HCT116 (cell line): ENCODE measurements at regions not wholly inside any gene's neighbourhood (a gene's known extent, or its start where the extent isn't known, plus 50 kb on each side); places are given as distances from the start of the nearest gene placed in this dataset.
"Not testable (repeated sequence)": the region's sequence is repeated elsewhere in the genome, so short reads cannot be mapped to it uniquely, and the experiment has no call there.

Experiments used
- ATAC-seq: fragments of 200-7000 bp; cut with Tn5 transposase; 2 replicates; pipeline ENCODE4 v1.9.1; 2020; ENCODE audit warnings: mild to moderate bottlenecking, moderate library complexity
- BruUV-seq: library from RNA; stranded (reverse); fragments of 400-500 nt; replicated peaks from 2 replicates; lab custom pipeline; 2021; lab: Mats Ljungman, UMichigan
- CTCF ChIA-PET: fragments of 300-600 bp; sonication (Branson Sonifier 250); formaldehyde crosslinking; loops from one replicate; lab custom pipeline; 2021; ENCODE audit warnings: antibody characterized with exemption; lab: Charles Lee
- POLR2A ChIA-PET: fragments of 300-600, 350-600 bp; sonication (Branson Sonifier 250); formaldehyde crosslinking; loops from one replicate; lab custom pipeline; 2021; ENCODE audit warnings: antibody characterized with exemption; lab: Charles Lee
- RAD21 ChIA-PET, 2 experiments: fragments of 300-600 bp; sonication (Branson Sonifier 250); formaldehyde crosslinking; loops; one replicate each; lab custom pipeline; 2023; ENCODE audit warnings: low total read pairs in 2 of 2; ENCODE audit not compliant: uncharacterized antibody in 2 of 2, unreplicated experiment in 2 of 2, low non-redundant PET in 1 of 2; lab: Charles Lee
- DNase-seq: peaks from one replicate; pipeline ENCODE4 v3.0.0-alpha.2; 2010; ENCODE audit warnings: low read depth, low spot score
- H2AFZ ChIP-seq: fragments of 200-600 bp; shearing (Covaris generic), sonication (generic); 2 replicates; pipeline ENCODE4 v1.6.1; 2017; ENCODE audit warnings: low read depth, mixed run types, mixed read lengths, antibody characterized with exemption, low read length; ENCODE audit not compliant: poor library complexity, severe bottlenecking
- H3K27ac ChIP-seq: 2 replicates; pipeline ENCODE4 v1.5.1; 2012; ENCODE audit warnings: low read depth, low read length
- H3K27me3 ChIP-seq: fragments of 200-600 bp; sonication (generic); 2 replicates; pipeline ENCODE4 v1.6.1; 2016; ENCODE audit warnings: mixed run types, low read length, mixed read lengths; ENCODE audit not compliant: insufficient read depth
- H3K36me3 ChIP-seq, 2 experiments: fragments of 200-500 bp in 1 of 2; fragments of 200-600 bp in 1 of 2; sonication (Bioruptor generic) in 1 of 2; sonication (generic) in 1 of 2; 2 replicates each; pipeline versions ENCODE4 v1.5.1 to v1.6.1; 2014 to 2016; ENCODE audit warnings: low read length in 2 of 2, inconsistent platforms in 1 of 2, mixed read lengths in 1 of 2, mixed run types in 1 of 2; ENCODE audit not compliant: insufficient read depth in 2 of 2, control insufficient read depth in 1 of 2
- H3K4me1 ChIP-seq, 2 experiments: fragments of 200-600 bp in 1 of 2; sonication (generic) in 1 of 2; 2 replicates each; pipeline versions ENCODE4 v1.5.1 to v1.6.1; 2012 to 2017; ENCODE audit warnings: low read length in 2 of 2, inconsistent platforms in 1 of 2, mild to moderate bottlenecking in 1 of 2, mixed read lengths in 1 of 2, mixed run types in 1 of 2, moderate library complexity in 1 of 2; ENCODE audit not compliant: insufficient read depth in 2 of 2, control insufficient read depth in 1 of 2
- H3K4me2 ChIP-seq: fragments of 200-600 bp; sonication (generic); 2 replicates; pipeline ENCODE4 v1.6.1; 2017; ENCODE audit warnings: mixed run types, low read length, mixed read lengths
- H3K4me3 ChIP-seq, 2 experiments: fragments of 200-600 bp in 1 of 2; sonication (generic) in 1 of 2; replicated peaks in 1 of 2; 2 replicates each; pipeline ENCODE4 v1.5.1; 2011 to 2016; ENCODE audit warnings: low read length in 2 of 2, control low read depth in 1 of 2, low read depth in 1 of 2, mild to moderate bottlenecking in 1 of 2, mixed read lengths in 1 of 2, mixed run types in 1 of 2
- H3K79me2 ChIP-seq: fragments of 200-600 bp; sonication (generic); 2 replicates; pipeline ENCODE4 v1.6.1; 2017; ENCODE audit warnings: mild to moderate bottlenecking, mixed run types, low read length, moderate library complexity, mixed read lengths; ENCODE audit not compliant: insufficient read depth
- H3K9ac ChIP-seq: fragments of 200-600 bp; sonication (generic); 2 replicates; pipeline ENCODE4 v1.6.1; 2016; ENCODE audit warnings: low read length, mixed read lengths
- H3K9me2 ChIP-seq: fragments of 200-600 bp; sonication (generic), shearing (Covaris generic); 2 replicates; pipeline ENCODE4 v1.6.1; 2017; ENCODE audit warnings: mixed run types, mild to moderate bottlenecking, moderate library complexity; ENCODE audit not compliant: insufficient read depth
- H3K9me3 ChIP-seq, 2 experiments: fragments of 200-500 bp in 1 of 2; fragments of 200-600 bp in 1 of 2; sonication (Bioruptor generic) in 1 of 2; sonication (generic) in 1 of 2; 2 replicates each; pipeline ENCODE4 v1.6.1; 2014 to 2017; ENCODE audit warnings: low read length in 2 of 2, mixed read lengths in 2 of 2, inconsistent platforms in 1 of 2, low read depth in 1 of 2, mild to moderate bottlenecking in 1 of 2, mixed run types in 1 of 2, moderate library complexity in 1 of 2; ENCODE audit not compliant: control insufficient read depth in 1 of 2, insufficient read depth in 1 of 2
- H4K20me1 ChIP-seq: fragments of 200-600 bp; sonication (generic), shearing (Covaris generic); 2 replicates; pipeline ENCODE4 v1.6.1; 2017; ENCODE audit warnings: mixed run types, mild to moderate bottlenecking, moderate library complexity; ENCODE audit not compliant: insufficient read depth
- intact Hi-C: fragments of 100-400 bp; cut with micrococcal nuclease; formaldehyde crosslinking; loops from 2 replicates; pipeline ENCODE4 v1.10.0; 2022

DNA sequence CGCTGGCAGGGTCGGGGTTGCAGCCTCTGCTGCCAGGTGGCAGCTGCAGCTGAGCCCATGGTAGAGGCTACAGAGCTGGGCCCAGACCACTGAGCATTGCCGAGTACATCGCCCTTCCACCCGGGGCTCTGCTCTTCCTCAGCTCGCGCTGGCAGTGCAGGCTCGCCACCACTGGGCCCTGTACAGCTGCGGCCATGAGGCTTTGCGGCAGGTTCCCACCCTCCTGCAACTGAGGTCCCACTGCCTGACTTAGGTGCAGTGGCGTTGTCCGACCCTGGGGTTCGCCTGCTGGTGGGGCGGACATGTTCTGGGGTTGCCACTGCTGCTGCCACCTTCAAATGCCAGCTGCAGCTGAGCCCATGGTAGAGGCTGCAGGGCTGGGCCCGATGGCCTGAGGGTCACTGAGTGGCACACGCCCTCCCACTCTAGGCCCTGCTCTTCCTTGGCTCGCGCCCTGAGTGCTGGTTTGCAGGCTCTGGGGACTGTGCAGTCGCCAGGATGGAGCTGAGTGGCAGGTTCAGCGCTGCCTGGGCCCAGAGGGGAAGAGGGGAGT is 359.8 kb downstream of the FOXD4L6 start:
- not testable (repeated sequence) for H3K79me2 ChIP-seq, BruUV-seq

DNA sequence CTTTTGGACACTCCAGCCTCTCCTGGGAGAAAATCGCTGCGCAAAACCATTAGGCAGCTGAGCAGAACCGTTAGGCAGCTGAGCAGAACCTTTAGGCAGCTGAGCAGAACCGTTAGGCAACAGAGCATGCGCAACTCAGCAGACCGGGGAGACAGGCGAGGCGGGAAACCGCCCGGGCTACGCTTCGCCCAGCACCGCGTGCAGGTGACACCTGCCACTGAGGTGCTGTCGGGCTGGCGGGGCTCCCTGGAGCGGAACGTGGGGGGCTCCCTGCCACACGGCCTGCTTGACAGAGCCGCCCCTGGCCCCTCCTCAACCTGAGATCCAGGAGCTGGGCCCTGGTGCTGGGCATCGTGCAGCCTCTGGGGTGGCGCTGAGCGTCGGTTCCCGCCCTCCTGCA is 360.3 kb downstream of the FOXD4L6 start:
- POLR2A ChIA-PET, H3K4me1 ChIP-seq, H3K9me3 ChIP-seq, H3K4me3 ChIP-seq, CTCF ChIA-PET, H3K9me2 ChIP-seq, intact Hi-C loops, H2AFZ ChIP-seq, H4K20me1 ChIP-seq, H3K9ac ChIP-seq, DNase-seq, H3K27ac ChIP-seq, RAD21 ChIA-PET, H3K79me2 ChIP-seq, H3K4me2 ChIP-seq, BruUV-seq, H3K27me3 ChIP-seq, ATAC-seq, H3K36me3 ChIP-seq: not testable (repeated sequence)

More for the DNA sequence above, 359.8 kb downstream of the FOXD4L6 start:
- H3K9ac ChIP-seq, H3K9me3 ChIP-seq, H3K27ac ChIP-seq, ATAC-seq, POLR2A ChIA-PET, H3K9me2 ChIP-seq, intact Hi-C loops, H3K27me3 ChIP-seq, RAD21 ChIA-PET, H3K4me2 ChIP-seq, CTCF ChIA-PET, H2AFZ ChIP-seq, DNase-seq, H3K36me3 ChIP-seq, H3K4me3 ChIP-seq, H3K4me1 ChIP-seq, H4K20me1 ChIP-seq: not testable (repeated sequence)

DNA sequence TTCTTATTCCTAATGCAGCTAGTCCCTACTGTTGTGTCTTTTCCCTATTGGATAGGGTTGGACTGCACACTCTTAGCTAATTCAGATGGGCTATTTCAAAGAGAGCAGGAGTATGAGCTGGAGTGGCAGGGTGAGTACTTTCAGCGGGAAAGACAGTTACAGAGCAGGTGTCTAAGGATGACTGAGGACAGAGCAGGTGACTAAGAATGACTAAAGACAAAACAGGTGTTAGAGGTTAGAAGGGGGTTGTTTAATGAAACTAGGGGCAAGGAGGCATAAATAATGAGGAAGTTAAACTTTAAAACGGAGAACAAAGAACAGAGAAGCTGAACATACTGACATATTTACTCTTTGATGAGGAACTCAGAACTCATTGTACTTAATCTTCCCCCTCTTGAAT is 373.5 kb downstream of the FOXD4L6 start:
- H3K4me1 ChIP-seq, H4K20me1 ChIP-seq, H3K9me2 ChIP-seq, H3K4me2 ChIP-seq, H2AFZ ChIP-seq, H3K27me3 ChIP-seq, intact Hi-C loops, RAD21 ChIA-PET, CTCF ChIA-PET, POLR2A ChIA-PET, H3K36me3 ChIP-seq, H3K79me2 ChIP-seq, ATAC-seq, BruUV-seq, H3K4me3 ChIP-seq, H3K9ac ChIP-seq, H3K27ac ChIP-seq, DNase-seq, H3K9me3 ChIP-seq: not testable (repeated sequence)

DNA sequence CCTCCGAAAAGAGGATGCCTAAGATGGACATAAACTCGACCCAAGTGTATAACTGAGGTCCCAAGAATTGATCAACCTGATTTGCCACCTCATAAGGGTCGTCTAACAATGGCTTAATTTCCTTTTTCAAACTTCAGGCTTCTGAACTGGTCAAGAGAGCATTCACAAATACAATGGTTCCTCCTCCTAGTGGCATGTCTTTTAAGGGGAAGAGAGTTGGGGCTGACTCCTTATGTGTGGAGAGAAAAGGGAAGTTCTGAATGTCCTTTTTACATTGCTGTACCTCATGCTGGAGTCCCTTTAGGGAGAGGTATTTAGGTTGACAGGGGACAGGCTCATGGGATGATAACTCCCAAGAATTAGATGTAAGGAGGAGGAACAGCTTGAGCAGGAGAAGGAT is 375.2 kb downstream of the FOXD4L6 start:
- H3K79me2 ChIP-seq, H3K9ac ChIP-seq, H3K36me3 ChIP-seq, H3K4me3 ChIP-seq, H2AFZ ChIP-seq, H3K27ac ChIP-seq, H3K9me3 ChIP-seq, ATAC-seq, CTCF ChIA-PET, H3K27me3 ChIP-seq, POLR2A ChIA-PET, BruUV-seq, RAD21 ChIA-PET, H3K9me2 ChIP-seq, H4K20me1 ChIP-seq, H3K4me2 ChIP-seq, H3K4me1 ChIP-seq, intact Hi-C loops, DNase-seq: not testable (repeated sequence)
